GM23338 (cell line): ENCODE measurements at regions not wholly inside any gene's neighbourhood (a gene's known extent, or its start where the extent isn't known, plus 50 kb on each side); places are given as distances from the start of the nearest gene placed in this dataset.

ENCODE experiments used
- CREB1 ChIP-seq: fragments of 250-450 bp; sonication (Bioruptor Pico); IDR thresholded peaks from 2 replicates; pipeline ENCODE4 v1.5.0; 2020; ENCODE audit warnings: low read depth, mild to moderate bottlenecking, moderate library complexity
- EZH2 ChIP-seq: fragments of 200-600 bp; sonication (generic); IDR thresholded peaks from one replicate; pipeline ENCODE4 v1.8.0; 2017; ENCODE audit warnings: antibody characterized with exemption, mild to moderate bottlenecking, low read depth; ENCODE audit not compliant: unreplicated experiment
- EZH2phosphoT487 ChIP-seq: fragments of 200-600 bp; sonication (generic); IDR thresholded peaks from one replicate; pipeline ENCODE4 v1.8.1; 2018; ENCODE audit warnings: antibody characterized with exemption; ENCODE audit not compliant: unreplicated experiment
- POLR2AphosphoS5 ChIP-seq: IDR thresholded peaks from 2 replicates; pipeline ENCODE4 v1.6.1; 2016; ENCODE audit warnings: antibody characterized with exemption, low read depth
- ZNF114 ChIP-seq: fragments of 250-450 bp; sonication (Bioruptor Pico); IDR thresholded peaks from 2 replicates; pipeline ENCODE4 v1.5.0; 2020; ENCODE audit warnings: mild to moderate bottlenecking, moderate library complexity
- TF ChIP-seq, protein P1 (sequence below), 2 experiments: fragments of 200-600 bp in 1 of 2; sonication (generic) in 1 of 2; conservative IDR thresholded peaks; 2 replicates each; pipeline versions ENCODE4 v1.5.1 to v1.6.1; 2016 to 2017; ENCODE audit warnings: antibody characterized with exemption in 2 of 2, low read depth in 2 of 2, mild to moderate bottlenecking in 2 of 2, moderate library complexity in 1 of 2
- TF ChIP-seq, protein P2 (sequence below): IDR thresholded peaks from one replicate; pipeline ENCODE4 v1.6.1; 2018; ENCODE audit warnings: antibody characterized with exemption; ENCODE audit not compliant: unreplicated experiment

DNA sequence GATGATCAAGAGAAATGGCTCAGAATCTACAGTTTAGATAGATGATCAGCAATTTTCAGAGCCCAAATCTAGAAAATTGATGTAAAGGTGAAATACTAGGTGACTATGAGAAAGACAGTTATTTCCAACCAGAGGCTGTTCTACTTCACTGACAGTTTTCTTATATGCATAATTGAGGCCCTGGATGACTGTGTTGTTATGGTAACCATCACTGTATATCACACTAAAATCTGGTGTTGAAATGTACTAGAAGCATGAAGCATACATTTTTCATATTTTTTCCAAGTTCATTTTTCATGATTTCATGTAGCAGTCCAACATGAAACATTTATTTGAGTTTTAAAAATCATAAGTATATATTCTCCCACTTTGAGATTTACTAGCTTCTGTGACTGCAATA lies 87.4 kb downstream of the ATXN3L start:
- TF ChIP-seq, protein P1, sequence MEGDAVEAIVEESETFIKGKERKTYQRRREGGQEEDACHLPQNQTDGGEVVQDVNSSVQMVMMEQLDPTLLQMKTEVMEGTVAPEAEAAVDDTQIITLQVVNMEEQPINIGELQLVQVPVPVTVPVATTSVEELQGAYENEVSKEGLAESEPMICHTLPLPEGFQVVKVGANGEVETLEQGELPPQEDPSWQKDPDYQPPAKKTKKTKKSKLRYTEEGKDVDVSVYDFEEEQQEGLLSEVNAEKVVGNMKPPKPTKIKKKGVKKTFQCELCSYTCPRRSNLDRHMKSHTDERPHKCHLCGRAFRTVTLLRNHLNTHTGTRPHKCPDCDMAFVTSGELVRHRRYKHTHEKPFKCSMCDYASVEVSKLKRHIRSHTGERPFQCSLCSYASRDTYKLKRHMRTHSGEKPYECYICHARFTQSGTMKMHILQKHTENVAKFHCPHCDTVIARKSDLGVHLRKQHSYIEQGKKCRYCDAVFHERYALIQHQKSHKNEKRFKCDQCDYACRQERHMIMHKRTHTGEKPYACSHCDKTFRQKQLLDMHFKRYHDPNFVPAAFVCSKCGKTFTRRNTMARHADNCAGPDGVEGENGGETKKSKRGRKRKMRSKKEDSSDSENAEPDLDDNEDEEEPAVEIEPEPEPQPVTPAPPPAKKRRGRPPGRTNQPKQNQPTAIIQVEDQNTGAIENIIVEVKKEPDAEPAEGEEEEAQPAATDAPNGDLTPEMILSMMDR (conservative IDR thresholded peaks at IDR 0.05; ENCODE audit: low read depth in 2 of 2): no peak
- TF ChIP-seq POLR2AphosphoS5 (no peak), CREB1 (CRISPR knock-in tag) (no peak), EZH2 (no peak), EZH2phosphoT487 (no peak), ZNF114 (CRISPR knock-in tag) (no peak)
- TF ChIP-seq, protein P2, sequence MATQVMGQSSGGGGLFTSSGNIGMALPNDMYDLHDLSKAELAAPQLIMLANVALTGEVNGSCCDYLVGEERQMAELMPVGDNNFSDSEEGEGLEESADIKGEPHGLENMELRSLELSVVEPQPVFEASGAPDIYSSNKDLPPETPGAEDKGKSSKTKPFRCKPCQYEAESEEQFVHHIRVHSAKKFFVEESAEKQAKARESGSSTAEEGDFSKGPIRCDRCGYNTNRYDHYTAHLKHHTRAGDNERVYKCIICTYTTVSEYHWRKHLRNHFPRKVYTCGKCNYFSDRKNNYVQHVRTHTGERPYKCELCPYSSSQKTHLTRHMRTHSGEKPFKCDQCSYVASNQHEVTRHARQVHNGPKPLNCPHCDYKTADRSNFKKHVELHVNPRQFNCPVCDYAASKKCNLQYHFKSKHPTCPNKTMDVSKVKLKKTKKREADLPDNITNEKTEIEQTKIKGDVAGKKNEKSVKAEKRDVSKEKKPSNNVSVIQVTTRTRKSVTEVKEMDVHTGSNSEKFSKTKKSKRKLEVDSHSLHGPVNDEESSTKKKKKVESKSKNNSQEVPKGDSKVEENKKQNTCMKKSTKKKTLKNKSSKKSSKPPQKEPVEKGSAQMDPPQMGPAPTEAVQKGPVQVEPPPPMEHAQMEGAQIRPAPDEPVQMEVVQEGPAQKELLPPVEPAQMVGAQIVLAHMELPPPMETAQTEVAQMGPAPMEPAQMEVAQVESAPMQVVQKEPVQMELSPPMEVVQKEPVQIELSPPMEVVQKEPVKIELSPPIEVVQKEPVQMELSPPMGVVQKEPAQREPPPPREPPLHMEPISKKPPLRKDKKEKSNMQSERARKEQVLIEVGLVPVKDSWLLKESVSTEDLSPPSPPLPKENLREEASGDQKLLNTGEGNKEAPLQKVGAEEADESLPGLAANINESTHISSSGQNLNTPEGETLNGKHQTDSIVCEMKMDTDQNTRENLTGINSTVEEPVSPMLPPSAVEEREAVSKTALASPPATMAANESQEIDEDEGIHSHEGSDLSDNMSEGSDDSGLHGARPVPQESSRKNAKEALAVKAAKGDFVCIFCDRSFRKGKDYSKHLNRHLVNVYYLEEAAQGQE: no peak
